Endothelial cell of umbilical vein (primary cell): ENCODE measurements at regions not wholly inside any gene's neighbourhood (a gene's known extent, or its start where the extent isn't known, plus 50 kb on each side); places are given as distances from the start of the nearest gene placed in this dataset.

Source experiments
- MYC ChIP-seq: IDR thresholded peaks from one replicate; pipeline ENCODE4 v1.6.1; 2011; ENCODE audit warnings: mild to moderate bottlenecking, low read depth, low read length
- TF ChIP-seq, protein P1 (sequence below), 2 donors: IDR thresholded peaks; 1 replicate in 1 of 2; 2 replicates in 1 of 2; pipeline ENCODE4 v1.5.1; 2011; ENCODE audit warnings: low read length in 2 of 2, mild to moderate bottlenecking in 2 of 2, moderate library complexity in 2 of 2, control low read depth in 1 of 2, inconsistent platforms in 1 of 2, low read depth in 1 of 2; ENCODE audit not compliant: insufficient read depth in 1 of 2; ENCODE audit errors: extremely low read depth in 1 of 2

- TF ChIP-seq, protein P1, sequence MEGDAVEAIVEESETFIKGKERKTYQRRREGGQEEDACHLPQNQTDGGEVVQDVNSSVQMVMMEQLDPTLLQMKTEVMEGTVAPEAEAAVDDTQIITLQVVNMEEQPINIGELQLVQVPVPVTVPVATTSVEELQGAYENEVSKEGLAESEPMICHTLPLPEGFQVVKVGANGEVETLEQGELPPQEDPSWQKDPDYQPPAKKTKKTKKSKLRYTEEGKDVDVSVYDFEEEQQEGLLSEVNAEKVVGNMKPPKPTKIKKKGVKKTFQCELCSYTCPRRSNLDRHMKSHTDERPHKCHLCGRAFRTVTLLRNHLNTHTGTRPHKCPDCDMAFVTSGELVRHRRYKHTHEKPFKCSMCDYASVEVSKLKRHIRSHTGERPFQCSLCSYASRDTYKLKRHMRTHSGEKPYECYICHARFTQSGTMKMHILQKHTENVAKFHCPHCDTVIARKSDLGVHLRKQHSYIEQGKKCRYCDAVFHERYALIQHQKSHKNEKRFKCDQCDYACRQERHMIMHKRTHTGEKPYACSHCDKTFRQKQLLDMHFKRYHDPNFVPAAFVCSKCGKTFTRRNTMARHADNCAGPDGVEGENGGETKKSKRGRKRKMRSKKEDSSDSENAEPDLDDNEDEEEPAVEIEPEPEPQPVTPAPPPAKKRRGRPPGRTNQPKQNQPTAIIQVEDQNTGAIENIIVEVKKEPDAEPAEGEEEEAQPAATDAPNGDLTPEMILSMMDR (IDR thresholded peaks at IDR 0.05; ENCODE audit: extremely low read depth in 1 of 2, insufficient read depth in 1 of 2, low read depth in 1 of 2, low read length in 2 of 2) = no peak
- TF ChIP-seq MYC = no peak
Measured at GRCh38 chr1:30363031-30363430, 360.4 kb downstream of the MATN1 start.
